Lower leg skin (tissue), 3 donors: ENCODE measurements at regions not wholly inside any gene's neighbourhood (a gene's known extent, or its start where the extent isn't known, plus 50 kb on each side); places are given as distances from the start of the nearest gene placed in this dataset.
"Not testable (repeated sequence)": the region's sequence is repeated elsewhere in the genome, so short reads cannot be mapped to it uniquely, and the experiment has no call there.

Source experiments
- POLR2A ChIP-seq, 2 donors: fragments of 450-650 bp; IDR thresholded peaks; one replicate each; pipeline ENCODE4 v1.6.1; 2016 to 2017; ENCODE audit warnings: antibody characterized with exemption in 2 of 2, mild to moderate bottlenecking in 1 of 2, moderate library complexity in 1 of 2
- TF ChIP-seq, protein P1 (sequence below), 3 donors: fragments of 450-650 bp; IDR thresholded peaks; one replicate each; pipeline ENCODE4 v1.5.1; 2016; ENCODE audit warnings: antibody characterized with exemption in 3 of 3, mild to moderate bottlenecking in 3 of 3, moderate library complexity in 2 of 3

DNA sequence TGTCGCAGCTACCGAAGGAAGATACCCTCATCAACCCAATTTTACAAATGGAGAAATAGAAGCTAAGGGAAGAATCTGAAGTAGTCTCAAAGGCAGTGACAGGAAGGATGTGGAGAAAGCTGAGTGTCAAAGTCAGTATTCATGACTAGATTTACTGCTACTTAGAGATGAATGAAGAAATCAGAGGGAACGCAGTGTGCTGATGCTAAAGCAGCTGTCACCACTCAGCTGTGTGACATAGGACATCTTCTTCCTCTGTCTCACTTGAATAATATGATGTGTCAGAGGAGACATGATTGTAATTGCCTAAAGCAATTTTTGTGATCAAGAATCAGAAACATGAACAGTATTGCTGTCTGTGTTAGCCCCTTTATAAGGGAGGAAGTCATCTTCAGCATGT, 54.1 kb downstream of the RAB6D start:
- TF ChIP-seq, protein P1, sequence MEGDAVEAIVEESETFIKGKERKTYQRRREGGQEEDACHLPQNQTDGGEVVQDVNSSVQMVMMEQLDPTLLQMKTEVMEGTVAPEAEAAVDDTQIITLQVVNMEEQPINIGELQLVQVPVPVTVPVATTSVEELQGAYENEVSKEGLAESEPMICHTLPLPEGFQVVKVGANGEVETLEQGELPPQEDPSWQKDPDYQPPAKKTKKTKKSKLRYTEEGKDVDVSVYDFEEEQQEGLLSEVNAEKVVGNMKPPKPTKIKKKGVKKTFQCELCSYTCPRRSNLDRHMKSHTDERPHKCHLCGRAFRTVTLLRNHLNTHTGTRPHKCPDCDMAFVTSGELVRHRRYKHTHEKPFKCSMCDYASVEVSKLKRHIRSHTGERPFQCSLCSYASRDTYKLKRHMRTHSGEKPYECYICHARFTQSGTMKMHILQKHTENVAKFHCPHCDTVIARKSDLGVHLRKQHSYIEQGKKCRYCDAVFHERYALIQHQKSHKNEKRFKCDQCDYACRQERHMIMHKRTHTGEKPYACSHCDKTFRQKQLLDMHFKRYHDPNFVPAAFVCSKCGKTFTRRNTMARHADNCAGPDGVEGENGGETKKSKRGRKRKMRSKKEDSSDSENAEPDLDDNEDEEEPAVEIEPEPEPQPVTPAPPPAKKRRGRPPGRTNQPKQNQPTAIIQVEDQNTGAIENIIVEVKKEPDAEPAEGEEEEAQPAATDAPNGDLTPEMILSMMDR (IDR thresholded peaks at IDR 0.05), result not testable (repeated sequence)
- TF ChIP-seq POLR2A (IDR thresholded peaks at IDR 0.05), result not testable (repeated sequence)
